Tibial nerve (tissue), 4 donors: ENCODE measurements at regions not wholly inside any gene's neighbourhood (a gene's known extent, or its start where the extent isn't known, plus 50 kb on each side); places are given as distances from the start of the nearest gene placed in this dataset.

ENCODE experiments used
- EP300 ChIP-seq, 2 donors: sonication (generic); formaldehyde crosslinking; IDR thresholded peaks; one replicate each; pipeline ENCODE4 v1.6.1; 2017; ENCODE audit warnings: antibody characterized with exemption in 2 of 2, mild to moderate bottlenecking in 1 of 2
- POLR2A ChIP-seq, 2 donors: fragments of 450-650 bp; IDR thresholded peaks; one replicate each; pipeline ENCODE4 v1.6.1; 2017; ENCODE audit warnings: antibody characterized with exemption in 2 of 2, mild to moderate bottlenecking in 2 of 2, moderate library complexity in 2 of 2
- TF ChIP-seq, protein P1 (sequence below), 5 experiments: fragments of 200-600 bp in 3 of 5; fragments of 450-650 bp in 2 of 5; sonication (generic) in 3 of 5; IDR thresholded peaks; one replicate each; pipeline ENCODE4 v1.5.1; 2016 to 2019; ENCODE audit warnings: antibody characterized with exemption in 5 of 5, mild to moderate bottlenecking in 3 of 5, moderate library complexity in 2 of 5

DNA sequence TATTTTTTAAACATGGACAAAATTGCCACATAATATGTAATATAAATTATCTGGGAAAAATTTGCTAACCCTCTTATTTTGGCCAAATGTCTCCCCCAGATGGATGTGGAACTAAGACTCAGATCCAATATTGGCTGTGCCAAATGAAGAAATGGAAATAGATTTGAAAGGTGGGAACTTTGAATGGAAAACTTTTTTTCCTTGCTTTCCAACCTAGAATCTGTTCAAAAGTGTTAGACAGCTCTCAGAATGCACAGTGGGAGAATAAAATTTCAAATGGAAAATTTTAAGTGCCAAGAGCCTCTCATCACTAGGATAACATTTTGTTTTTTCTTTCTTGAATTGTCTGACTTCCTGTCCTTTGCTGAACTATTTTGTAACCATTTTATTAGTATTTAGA lies 142.6 kb upstream of the GAS1 start:
- TF ChIP-seq EP300 (IDR thresholded peaks at IDR 0.05): peak in 1 of 2 donors; percentile 35
- TF ChIP-seq, protein P1, sequence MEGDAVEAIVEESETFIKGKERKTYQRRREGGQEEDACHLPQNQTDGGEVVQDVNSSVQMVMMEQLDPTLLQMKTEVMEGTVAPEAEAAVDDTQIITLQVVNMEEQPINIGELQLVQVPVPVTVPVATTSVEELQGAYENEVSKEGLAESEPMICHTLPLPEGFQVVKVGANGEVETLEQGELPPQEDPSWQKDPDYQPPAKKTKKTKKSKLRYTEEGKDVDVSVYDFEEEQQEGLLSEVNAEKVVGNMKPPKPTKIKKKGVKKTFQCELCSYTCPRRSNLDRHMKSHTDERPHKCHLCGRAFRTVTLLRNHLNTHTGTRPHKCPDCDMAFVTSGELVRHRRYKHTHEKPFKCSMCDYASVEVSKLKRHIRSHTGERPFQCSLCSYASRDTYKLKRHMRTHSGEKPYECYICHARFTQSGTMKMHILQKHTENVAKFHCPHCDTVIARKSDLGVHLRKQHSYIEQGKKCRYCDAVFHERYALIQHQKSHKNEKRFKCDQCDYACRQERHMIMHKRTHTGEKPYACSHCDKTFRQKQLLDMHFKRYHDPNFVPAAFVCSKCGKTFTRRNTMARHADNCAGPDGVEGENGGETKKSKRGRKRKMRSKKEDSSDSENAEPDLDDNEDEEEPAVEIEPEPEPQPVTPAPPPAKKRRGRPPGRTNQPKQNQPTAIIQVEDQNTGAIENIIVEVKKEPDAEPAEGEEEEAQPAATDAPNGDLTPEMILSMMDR (IDR thresholded peaks at IDR 0.05): no peak
- TF ChIP-seq POLR2A (IDR thresholded peaks at IDR 0.05): no peak
